Retina (tissue), 1 donor: ENCODE measurements at regions not wholly inside any gene's neighbourhood (a gene's known extent, or its start where the extent isn't known, plus 50 kb on each side); places are given as distances from the start of the nearest gene placed in this dataset.
"Not testable (repeated sequence)": the region's sequence is repeated elsewhere in the genome, so short reads cannot be mapped to it uniquely, and the experiment has no call there.

Experiments
- DNase-seq: peaks from one replicate; pipeline ENCODE4 v3.0.0-alpha.2; 2016

DNA sequence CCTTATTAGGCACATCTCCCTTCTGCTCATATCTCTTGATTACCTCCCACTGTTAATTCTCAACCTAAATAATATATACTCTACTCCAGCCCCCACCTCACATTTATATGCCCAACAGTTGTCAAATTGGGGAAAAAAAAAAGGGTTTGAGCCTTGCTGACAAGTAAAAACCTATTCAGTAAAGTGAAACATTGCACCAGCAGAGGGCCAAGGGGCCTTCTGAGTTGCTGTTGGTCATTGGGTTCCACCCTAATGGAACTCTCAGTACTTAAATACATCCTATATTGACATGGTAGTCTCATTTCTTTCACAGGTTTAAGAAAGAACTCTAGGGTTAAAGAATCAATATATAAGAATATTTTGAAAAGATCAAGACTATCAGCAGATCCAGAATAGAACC, 362.2 kb downstream of the SMARCA1 start:
- DNase-seq: no peak

DNA sequence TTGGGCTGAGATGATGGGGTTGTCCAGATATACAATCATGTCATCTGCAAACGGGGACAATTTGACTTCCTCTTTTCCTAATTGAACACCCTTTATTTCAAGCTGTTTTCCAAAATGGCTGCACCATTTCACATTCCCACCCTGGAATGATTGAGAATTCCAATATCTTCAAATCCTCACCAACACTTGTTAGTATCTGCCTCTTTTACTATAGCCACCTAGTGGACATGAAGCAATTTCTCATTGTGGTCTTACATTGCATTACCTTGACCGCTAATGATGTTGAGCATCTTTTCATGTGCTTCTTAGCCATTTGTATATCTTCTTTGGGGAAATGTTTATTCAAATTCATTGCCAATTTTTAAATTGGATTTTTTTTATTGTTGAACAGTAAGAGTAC, 364.8 kb downstream of the SMARCA1 start:
- no peak for DNase-seq

DNA sequence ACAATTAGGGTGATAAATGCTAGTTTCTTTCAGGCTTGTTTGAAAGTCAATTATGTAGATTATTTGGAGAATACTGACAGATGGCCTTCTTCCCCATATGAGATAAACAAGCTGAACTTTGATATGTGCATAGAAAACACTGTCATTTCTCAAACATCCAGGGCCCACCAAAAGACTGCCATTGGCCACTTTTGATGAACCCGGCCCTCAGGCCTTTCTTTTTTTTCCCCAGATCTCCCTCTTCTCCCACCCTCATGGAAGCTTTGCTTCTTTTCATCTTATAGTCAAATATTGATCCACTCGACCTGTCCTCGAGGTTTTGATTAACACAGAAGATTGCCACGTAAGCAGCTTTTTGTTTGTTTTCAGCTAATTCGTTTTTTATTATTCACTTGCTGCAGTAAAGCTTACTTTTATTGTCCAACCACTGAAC, 377.4 kb downstream of the SMARCA1 start:
- DNase-seq: peak; percentile 6

DNA sequence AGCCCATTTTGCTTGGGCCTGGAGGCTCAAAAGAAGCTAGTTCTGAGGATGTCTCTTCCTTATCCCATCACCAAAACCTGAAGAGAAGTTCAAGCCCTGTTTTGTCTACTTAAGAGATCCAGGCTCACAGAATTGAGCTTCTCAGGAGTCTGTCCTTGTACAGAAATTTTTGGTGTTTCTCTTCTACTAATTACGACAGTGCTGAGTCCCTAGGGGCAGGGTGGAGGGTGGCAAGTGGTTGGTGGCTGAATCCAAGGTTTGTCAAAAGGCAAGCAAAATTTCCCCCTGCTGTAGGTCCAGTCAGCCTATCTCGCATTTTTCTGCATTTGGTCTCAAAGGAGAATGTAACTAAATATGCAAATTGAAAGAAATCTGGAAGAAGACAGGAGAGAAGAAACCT, 377.9 kb downstream of the SMARCA1 start:
- DNase-seq: no peak

DNA sequence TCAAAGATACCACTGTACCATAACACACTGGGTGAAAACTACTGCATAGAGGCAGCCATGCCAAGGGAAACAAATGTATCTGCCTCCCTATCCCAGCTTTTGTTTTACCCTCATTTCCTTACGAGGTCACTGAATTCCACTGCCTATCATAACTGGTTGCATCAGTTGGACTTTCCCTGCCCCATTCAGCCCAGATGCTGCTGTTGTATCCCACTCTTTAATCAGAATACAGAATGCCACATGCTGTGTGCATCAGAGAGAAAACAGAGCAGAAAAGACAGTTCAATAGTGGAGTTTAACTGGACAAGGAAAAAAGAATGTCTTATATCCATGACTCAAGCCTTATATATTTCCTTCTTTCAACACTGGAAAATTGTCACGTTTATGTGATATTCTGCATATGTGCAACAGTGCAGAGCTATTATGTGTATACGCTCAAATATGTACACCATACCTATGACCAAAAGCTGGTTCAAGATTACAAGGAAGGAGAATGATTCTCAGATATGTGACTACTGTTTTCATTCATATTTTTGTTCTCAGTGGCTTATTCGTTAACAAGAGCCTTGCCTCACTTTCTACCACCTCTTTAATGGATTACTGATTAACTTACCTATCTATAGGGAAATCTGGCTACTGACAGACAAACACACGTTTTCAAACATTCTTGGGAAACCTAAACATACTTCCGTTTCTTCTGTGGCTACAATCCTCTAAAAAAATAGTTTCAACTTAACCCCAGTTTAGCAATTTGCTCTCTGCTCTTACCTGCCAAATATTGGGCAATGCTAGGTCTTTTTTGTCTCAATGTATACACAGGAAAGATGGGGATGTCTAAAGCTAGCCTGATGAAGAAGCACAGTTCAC, 378.9 kb downstream of the SMARCA1 start:
- DNase-seq: peak; percentile 32

DNA sequence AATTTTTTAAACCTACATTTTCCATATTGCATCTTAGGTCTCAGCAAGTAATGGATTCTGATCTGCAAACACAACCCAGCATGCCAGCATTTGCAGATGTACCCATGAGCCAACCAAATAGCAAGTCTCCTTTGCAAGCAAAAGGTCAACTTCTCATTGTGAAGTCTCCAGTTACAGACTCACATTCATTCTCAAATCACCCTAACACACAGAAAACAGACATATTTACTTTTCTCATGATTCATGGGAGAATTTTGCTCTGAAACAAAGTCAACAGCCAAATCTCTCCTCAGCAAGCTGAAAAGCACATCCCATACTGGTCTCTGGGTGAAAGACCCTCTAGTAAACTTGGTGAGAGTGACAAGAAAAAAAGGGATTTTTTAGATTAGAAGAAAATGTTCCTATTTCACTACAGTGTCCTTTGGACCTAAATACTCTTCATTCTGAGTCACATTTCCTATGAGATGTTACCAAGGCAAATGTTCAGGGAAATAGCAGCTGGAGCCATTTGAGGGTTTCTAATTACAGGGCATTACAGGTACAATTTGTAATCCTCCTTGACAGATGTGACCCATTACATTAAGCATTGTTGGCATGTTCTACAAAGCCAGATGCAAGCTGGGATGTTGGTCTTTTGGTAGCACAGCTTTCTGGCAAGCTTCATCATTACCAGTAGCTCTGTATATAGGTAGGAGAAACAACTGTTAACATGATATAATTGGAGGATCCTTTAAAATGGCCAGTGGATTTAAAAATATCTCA, 383.3 kb downstream of the SMARCA1 start:
- peak; percentile 31 for DNase-seq

DNA sequence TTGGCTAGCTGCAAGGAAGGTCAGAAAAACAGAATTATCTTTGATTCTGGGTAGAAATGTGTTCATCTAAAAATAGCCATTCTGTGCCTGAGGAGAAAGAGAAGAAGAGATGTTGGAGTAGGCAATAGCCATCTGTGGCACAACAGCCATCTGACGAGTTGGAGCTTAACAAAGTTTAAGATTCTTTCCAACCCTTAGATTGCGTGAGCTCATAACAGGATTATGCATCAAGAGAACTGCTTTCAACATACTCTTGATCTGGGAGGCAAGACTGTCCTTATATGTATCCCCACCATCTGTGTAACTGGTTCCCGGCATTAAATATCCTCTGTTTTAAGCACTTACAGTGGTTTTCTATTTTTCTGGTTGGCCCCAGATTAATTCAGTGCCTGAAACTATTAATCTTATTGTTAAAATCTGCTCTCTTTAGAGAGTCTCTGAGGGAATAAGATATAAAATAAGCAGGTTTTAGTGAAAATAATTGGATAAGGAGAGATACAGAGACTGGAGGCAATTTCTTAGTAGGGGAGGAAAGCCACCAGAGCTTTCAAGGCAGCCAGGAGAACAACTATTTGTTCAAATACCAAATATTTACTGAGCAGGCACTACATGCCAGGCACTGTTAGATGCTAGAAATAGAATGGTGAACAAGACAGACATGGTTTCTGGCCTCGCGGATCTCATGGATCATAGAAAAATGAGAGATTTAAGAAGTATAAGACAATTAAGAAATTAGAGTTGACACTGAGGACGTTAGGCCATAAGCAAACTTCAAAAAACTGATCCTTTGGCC, 398.0 kb downstream of the SMARCA1 start:
- no peak for DNase-seq

DNA sequence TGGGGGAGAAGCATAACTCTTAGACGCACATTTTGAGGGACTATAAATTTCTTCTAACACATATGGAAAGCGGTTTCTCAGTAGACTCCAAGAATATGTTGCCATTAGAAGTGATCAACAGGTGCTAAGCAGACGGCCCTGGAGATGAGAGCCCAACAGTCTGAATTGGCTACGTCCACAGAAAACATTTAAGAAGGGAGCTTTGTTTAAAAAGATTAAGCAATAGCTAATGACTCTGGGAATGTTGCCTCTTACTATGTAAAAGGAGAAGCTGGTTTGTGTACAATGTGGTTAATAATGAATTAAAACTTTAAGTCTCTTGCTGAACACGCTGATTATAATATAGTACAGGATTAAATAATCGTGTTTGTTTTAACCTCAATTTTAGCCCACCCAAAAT, 399.5 kb downstream of the SMARCA1 start:
- DNase-seq: no peak

DNA sequence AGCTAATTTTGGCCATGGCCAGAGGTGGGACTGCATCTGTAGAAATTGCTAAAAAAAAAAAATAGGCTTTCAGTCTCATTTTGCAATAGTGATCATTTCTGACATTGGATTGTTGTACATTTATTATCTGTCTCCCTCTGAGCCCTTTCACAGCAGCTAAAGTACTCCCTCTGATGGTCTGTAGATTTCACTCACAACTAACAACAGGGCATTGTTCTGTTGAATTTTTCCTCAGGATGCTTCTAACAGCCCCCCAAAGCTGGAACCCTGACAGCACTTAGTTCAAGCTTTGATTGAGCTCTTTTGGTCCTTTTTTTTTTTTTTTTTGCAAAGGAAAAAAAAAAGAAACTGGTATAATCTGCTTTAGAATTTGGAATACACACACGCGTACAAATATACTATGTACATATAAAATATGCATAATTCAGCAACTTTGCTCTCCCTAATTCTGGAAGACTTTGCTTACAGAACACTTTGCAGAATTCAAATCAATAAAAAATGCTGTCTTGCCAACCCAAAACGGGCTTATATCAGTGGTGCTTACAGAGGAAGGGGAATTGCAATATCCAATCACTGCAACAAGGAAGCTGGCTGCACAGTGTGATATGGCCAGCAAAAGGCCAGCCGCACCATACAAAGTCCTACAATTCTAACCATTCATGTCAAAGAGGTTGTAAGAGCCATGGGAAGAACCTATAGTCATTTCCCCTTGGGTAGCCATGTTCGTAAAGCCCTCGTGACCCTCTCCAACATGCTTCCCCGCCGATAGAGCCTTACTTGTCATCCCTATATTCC, 406.4 kb downstream of the SMARCA1 start:
- DNase-seq: no peak

DNA sequence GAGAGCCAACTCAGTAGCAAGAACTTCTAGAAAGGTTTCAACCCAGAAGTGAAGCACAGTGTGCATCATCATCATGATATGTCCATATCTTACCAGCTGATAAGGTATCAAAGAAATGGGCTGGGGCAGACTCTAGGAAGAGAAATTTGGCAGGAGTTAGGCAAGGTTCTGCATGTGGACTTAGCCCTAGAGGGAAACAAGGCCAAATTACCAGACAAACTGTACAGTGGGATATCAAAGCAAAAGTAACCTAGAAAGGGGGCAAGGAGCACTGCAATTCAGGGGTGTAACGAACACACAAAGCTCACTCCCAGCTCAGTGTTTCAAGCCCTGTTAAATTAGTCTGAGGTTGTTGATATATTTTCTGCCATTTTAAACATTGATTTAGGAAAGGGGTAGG, 407.4 kb downstream of the SMARCA1 start:
- no peak for DNase-seq

DNA sequence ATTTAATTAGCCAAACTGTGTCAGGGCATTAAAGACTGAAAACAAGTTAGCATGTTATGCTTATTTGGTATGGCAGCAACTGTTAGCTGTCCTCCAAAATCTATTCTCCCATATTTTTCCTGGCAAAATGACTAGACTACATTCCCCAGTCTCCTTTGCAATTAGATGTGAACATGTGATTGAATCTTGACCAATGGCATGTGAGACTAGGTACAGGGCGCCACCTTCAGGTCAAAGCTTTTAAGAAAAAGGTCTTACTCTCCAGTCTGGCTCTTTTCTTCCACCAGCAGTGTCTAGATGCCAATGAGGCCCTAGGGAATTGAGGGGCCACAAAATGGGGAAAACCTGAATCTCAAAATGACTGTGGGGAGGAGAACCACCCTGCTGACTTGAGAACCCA, 408.2 kb downstream of the SMARCA1 start:
- no peak for DNase-seq

DNA sequence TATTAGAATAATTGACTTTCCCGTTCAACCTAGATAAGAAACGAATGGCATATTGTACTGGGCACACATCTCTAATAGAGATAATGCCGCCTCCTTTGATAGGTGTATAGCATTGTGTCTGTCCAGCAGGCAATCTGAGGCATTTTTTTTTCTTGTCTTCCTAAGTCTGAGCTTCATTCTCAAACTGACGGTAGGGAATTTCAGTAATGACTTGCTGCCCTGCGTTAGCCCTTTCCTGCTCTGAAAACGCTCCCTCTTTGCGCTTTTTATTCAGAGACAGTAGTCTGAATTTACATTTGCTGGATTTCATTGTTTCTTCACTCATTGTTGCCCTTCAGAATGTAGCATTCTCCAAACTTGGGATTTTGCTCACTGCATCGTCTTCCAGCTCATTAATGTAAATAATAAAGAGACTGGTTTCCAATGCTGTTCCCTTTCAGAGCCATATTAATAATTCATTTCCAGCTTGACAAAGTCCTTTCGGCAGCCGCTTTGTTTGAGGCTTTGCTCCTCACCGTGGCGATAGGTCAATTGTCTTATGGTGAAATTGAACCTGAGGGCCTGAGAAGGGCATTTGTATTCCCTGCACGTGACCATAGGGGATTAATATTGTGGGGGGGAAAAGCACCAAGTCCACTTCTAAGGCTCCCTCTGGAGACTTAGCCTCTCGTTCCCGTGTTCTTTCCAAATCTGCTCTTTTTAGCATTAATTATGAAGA, 412.1 kb downstream of the SMARCA1 start:
- DNase-seq: no peak

DNA sequence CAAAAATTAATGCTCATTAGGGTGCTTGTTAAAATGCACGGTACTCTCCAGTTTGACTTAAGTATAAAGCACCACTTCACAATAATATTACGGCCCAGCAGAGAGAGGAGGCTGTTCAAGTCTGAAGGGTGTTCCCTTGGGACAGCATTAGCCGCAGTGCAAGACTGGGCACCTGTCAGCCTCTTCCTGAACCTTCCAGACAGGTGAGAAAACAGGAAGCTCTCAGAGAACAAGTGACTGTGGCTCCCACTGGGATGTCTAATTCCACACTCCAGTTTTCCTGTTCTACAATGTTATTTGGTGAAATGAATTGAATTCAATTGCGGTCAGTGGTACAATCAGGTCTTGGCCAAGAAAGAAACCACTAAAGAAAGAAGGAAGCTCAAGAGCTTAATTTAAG, 414.4 kb downstream of the SMARCA1 start:
- DNase-seq: no peak

DNA sequence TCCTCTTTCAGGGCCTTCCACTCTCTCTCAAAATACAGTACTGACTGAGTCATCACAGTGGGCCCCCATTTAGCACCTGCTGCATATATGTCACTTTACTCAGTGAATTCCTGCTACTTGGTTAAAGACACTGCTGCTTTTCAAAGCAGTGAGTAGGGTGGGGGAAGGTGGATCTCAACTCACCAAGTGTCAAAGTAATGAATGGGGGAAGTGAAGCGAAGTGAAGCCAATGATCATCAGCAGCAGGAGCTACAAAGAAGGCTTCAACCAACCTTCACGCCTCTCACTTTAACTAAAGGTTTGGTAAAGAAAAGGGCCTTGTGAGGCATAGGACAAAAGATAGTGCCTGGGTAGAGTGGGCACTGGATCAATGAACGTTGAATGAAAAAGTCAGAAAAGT, 424.1 kb downstream of the SMARCA1 start:
- no peak for DNase-seq

DNA sequence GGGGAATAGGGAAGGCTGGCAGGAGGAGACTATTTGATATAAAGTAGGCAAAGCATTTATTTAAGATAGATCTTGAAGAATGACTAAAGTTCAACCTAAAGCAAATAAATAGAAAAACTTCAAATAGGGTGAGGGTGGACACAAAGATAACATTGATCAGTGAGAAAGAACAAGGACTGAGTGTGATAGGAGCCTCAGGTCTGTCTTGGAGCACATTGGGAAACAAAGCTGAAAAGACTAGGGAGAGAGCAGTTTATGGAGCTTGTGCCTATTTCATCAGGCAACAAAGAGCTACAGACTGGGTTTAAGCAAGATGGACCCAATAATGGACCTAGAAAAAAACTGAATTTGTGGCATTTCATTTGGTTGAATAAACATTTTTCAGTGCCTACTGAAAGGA, 425.6 kb downstream of the SMARCA1 start:
- DNase-seq: no peak

DNA sequence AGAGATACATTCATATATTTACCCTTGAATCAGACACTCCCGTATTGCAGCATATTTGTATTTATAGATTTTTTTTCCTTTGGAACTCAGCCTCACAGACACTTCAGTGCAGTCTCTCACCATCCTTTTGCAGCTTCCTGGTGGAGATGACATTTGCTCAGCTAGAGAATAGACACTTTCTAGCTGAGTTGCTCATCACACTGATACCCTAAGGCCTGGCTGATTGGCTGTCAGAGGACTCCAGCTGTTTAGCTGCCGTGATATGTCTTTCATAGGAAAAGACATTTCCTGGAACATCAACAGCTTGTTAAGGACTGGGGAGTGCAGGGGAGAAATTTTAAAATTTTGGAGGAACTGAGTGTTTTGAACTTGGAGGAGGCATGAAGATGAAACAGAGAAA, 429.6 kb downstream of the SMARCA1 start:
- no peak for DNase-seq

DNA sequence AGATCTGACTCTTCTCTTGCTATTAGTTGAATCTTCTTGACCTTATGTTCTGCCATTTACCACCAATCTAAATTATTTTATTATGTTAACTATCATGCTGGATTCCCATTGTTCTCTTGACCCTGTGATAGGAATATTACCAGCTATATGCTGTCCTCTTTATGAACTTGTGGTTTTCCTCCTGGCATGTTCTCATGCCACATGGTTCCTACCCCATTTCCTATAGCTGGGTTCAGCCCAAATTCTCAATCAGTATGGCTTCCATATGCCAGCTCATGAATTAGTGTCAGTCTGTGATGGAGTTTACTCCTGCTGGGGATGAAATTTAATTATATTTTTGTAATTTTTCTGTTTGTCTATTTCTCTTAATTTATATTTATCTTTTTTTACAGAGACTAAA, 430.5 kb downstream of the SMARCA1 start:
- DNase-seq: no peak

DNA sequence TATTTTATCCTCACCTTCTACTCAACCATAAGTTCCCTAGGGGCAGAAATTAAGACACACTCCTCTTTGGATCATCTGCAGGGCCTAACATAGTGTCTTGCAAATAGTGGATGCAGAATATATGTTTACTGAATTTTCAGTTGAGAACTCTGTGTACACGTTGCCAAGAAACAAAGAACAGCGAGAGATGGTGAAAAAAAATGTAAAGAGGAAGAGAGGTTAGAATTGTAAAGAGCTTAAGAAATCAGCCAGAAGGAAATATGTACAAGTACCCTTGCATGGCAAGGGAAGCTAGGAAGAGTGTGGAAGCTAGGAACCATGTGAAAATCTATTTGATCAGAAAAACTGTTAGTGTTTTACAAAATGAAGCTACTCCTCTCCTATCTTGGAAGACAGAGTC, 431.0 kb downstream of the SMARCA1 start:
- no peak for DNase-seq

DNA sequence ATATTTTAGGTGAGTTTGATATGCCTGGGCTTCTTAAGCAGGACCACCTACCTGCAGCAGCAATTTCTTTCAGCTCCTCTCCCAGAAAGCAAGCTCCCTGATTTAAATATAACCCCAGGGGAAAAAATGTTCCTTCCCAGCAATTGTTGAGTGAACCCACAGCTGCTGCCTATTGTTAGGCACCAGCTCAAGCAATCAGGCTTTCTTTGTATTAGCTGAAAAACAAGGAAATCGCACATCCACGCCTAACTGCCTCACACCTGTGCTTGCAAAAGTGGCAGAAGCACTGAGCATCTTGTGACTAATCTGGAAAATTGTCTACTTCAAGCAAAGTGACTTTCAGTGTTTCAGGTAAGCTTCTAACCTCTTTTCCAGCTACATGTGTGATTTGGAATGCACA, 432.2 kb downstream of the SMARCA1 start:
- no peak for DNase-seq

DNA sequence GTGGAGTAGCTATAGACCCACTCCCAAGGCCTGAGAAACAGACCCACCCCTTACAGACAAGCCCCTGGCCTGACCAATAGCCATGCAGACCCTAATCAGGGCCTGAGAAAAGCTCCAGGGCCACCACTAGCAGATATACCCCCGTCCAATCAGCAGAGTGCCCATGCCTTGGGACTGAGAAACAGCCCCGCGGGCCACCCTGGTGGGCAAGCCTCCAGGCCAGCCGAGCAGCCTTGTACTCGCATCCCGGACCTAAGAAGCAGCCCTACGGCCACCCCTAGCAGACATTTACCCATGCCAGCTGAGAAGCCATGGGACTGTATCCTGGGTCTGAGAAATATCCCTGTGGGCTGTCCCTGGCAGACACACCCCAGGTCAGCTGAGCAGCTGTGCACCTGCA, 436.5 kb downstream of the SMARCA1 start:
- DNase-seq: no peak

DNA sequence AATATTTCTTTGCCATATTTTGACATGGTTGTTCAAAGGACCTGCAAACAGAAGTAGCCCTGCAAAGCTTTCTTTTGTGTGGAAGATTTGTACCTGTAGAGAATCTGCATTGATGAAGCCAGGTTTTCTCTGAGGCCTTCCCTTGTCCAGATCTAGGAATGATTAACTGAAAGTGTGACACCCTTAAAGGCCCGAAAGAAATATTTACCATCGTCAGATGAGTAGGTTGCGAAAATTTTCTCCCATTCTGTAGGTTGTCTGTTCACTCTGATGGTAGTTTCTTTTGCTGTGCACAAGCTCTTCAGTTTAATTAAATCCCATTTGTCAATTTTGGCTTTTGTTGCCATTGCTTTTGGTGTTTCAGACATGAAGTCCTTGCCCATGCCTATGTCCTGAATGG, 439.0 kb downstream of the SMARCA1 start:
- DNase-seq: not testable (repeated sequence)
